Caco-2 (cell line): ENCODE measurements at regions not wholly inside any gene's neighbourhood (a gene's known extent, or its start where the extent isn't known, plus 50 kb on each side); places are given as distances from the start of the nearest gene placed in this dataset.

Source experiments
- BruUV-seq: library from RNA; stranded (reverse); fragments of 400-500 nt; replicated peaks from 2 replicates; lab custom pipeline; 2021; lab: Mats Ljungman, UMichigan
- CTCF ChIA-PET: fragments of 300-600 bp; sonication (Branson Sonifier 250); formaldehyde crosslinking; loops from one replicate; lab custom pipeline; 2022; ENCODE audit warnings: antibody characterized with exemption; lab: Charles Lee
- POLR2A ChIA-PET: fragments of 300-600 bp; sonication (Branson Sonifier 250); formaldehyde crosslinking; loops from one replicate; lab custom pipeline; 2022; ENCODE audit warnings: antibody characterized with exemption; lab: Charles Lee
- DNase-seq, 2 experiments: peaks; one replicate each; pipeline versions ENCODE4 v3.0.0 to v3.0.0-alpha.2; 2020 to 2022
- H3K27me3 ChIP-seq: replicated peaks from 2 replicates; pipeline ENCODE4 v1.6.0; 2011; ENCODE audit warnings: low read length; ENCODE audit not compliant: control insufficient read depth, insufficient read depth
- H3K36me3 ChIP-seq: 2 replicates; pipeline ENCODE4 v1.5.1; 2011; ENCODE audit warnings: low read length; ENCODE audit not compliant: control insufficient read depth, insufficient read depth
- H3K4me1 ChIP-seq: fragments of 250-450 bp; sonication (Bioruptor Pico); 2 replicates; pipeline ENCODE4 v1.5.1; 2020; ENCODE audit warnings: mild to moderate bottlenecking
- H3K4me3 ChIP-seq: 2 replicates; pipeline ENCODE4 v1.5.1; 2011; ENCODE audit warnings: low read depth, mild to moderate bottlenecking, control low read depth, low read length
- H3K9me3 ChIP-seq: fragments of 250-450 bp; sonication (Bioruptor Pico); 2 replicates; pipeline ENCODE4 v1.5.1; 2020; ENCODE audit warnings: mild to moderate bottlenecking, moderate library complexity
- H3K27ac Mint-ChIP-seq: one replicate; pipeline ENCODE4 v1.8.0; 2022; ENCODE audit warnings: mixed read lengths; ENCODE audit not compliant: unreplicated experiment
- H3K27me3 Mint-ChIP-seq: one replicate; pipeline ENCODE4 v1.8.0; 2022; ENCODE audit warnings: mixed read lengths; ENCODE audit not compliant: insufficient read depth, unreplicated experiment
- H3K36me3 Mint-ChIP-seq: one replicate; pipeline ENCODE4 v1.8.0; 2022; ENCODE audit warnings: mild to moderate bottlenecking, mixed read lengths; ENCODE audit not compliant: insufficient read depth, unreplicated experiment
- H3K4me1 Mint-ChIP-seq: one replicate; pipeline ENCODE4 v1.8.0; 2022; ENCODE audit warnings: low read depth, mixed read lengths; ENCODE audit not compliant: unreplicated experiment
- H3K4me3 Mint-ChIP-seq: one replicate; pipeline ENCODE4 v1.8.0; 2022; ENCODE audit warnings: mild to moderate bottlenecking, moderate library complexity, mixed read lengths; ENCODE audit not compliant: unreplicated experiment
- H3K9me3 Mint-ChIP-seq: one replicate; pipeline ENCODE4 v1.8.0; 2022; ENCODE audit warnings: mixed read lengths; ENCODE audit not compliant: unreplicated experiment
- CTCF ChIP-seq, 2 experiments: fragments of 200-600 bp in 1 of 2; IDR thresholded peaks; 1 replicate in 1 of 2; 2 replicates in 1 of 2; pipeline versions ENCODE4 v1.5.1 to v1.8.0; 2011 to 2022; ENCODE audit warnings: antibody characterized with exemption in 1 of 2, control low read depth in 1 of 2, inconsistent platforms in 1 of 2, low read depth in 1 of 2, low read length in 1 of 2, mild to moderate bottlenecking in 1 of 2, moderate library complexity in 1 of 2; ENCODE audit not compliant: insufficient read depth in 1 of 2, severe bottlenecking in 1 of 2, unreplicated experiment in 1 of 2
- intact Hi-C: fragments of 100-400 bp; cut with micrococcal nuclease; formaldehyde crosslinking; loops from one replicate; pipeline ENCODE4 v1.10.0; 2022; ENCODE audit not compliant: unreplicated experiment

GRCh38 chr3:152076148-152076547 lies 192.6 kb upstream of the MBNL1 start:
- H3K4me1 ChIP-seq, result no peaks in the 10 kb centered on the region
- intact Hi-C loops, result loop anchor here (10.0 kb wide), 1 partner anchor 109 kb away; no protein-coding TSS in a partner anchor
- H3K36me3 Mint-ChIP-seq, result no peaks in the 10 kb centered on the region
- no peak overlapping the region for H3K27ac Mint-ChIP-seq
- H3K4me3 Mint-ChIP-seq, result no peak overlapping the region
- ChIA-PET CTCF (no interaction called here), POLR2A (no interaction called here)
- H3K9me3 ChIP-seq, result peaks cover 7% of the 10 kb centered on the region; the same call in 1 of the 2 replicates
- H3K9me3 Mint-ChIP-seq, result peaks cover 14% of the 10 kb centered on the region
- H3K27me3 ChIP-seq, result no peaks in the 10 kb centered on the region
- TF ChIP-seq CTCF (IDR thresholded peaks at IDR 0.05; ENCODE audit: insufficient read depth in 1 of 2, low read depth in 1 of 2, low read length in 1 of 2, severe bottlenecking in 1 of 2, unreplicated experiment in 1 of 2), result no peak
- H3K4me1 Mint-ChIP-seq, result no peaks in the 10 kb centered on the region
- H3K36me3 ChIP-seq, result no peaks in the 10 kb centered on the region
- H3K27me3 Mint-ChIP-seq, result no peaks in the 10 kb centered on the region
- no peak for DNase-seq
- H3K4me3 ChIP-seq, result no peak overlapping the region
- no TSS peak for BruUV-seq

- no peaks in the 10 kb centered on the region for H3K36me3 Mint-ChIP-seq
- no peaks in the 10 kb centered on the region for H3K27me3 Mint-ChIP-seq
- H3K4me1 ChIP-seq, result no peaks in the 10 kb centered on the region
- no TSS peak for BruUV-seq
- POLR2A ChIA-PET, result no interaction called here
- H3K36me3 ChIP-seq, result no peaks in the 10 kb centered on the region
- no peak for TF ChIP-seq CTCF (IDR thresholded peaks at IDR 0.05; ENCODE audit: insufficient read depth in 1 of 2, low read depth in 1 of 2, low read length in 1 of 2, severe bottlenecking in 1 of 2, unreplicated experiment in 1 of 2)
- no peak overlapping the region for H3K4me3 ChIP-seq
- peaks cover 16% of the 10 kb centered on the region for H3K9me3 Mint-ChIP-seq
- no peaks in the 10 kb centered on the region for H3K4me1 Mint-ChIP-seq
- H3K27me3 ChIP-seq, result no peaks in the 10 kb centered on the region
- CTCF ChIA-PET, result no interaction called here
- DNase-seq, result no peak
- intact Hi-C loops, result loop anchor here (10.0 kb wide), 1 partner anchor 105 kb away; no protein-coding TSS in a partner anchor
- H3K27ac Mint-ChIP-seq, result no peak overlapping the region
- H3K9me3 ChIP-seq, result peaks cover 4% of the 10 kb centered on the region; the same call in 1 of the 2 replicates
- no peak overlapping the region for H3K4me3 Mint-ChIP-seq
Observed at GRCh38 chr3:152079980-152080379, 188.7 kb upstream of the MBNL1 start.

- no peak overlapping the region for H3K27ac Mint-ChIP-seq
Observed at GRCh38 chr3:152083135-152083534, 185.6 kb upstream of the MBNL1 start.

More at GRCh38 chr3:152083135-152083534, 185.6 kb upstream of the MBNL1 start:
- Mint-ChIP-seq H3K4me3 (no peak overlapping the region), H3K36me3 (no peaks in the 10 kb centered on the region), H3K9me3 (peaks cover 16% of the 10 kb centered on the region), H3K4me1 (peaks cover 5% of the 10 kb centered on the region), H3K27me3 (no peaks in the 10 kb centered on the region)
- no peaks in the 10 kb centered on the region for H3K27me3 ChIP-seq
- H3K36me3 ChIP-seq, result no peaks in the 10 kb centered on the region
- intact Hi-C loops, result no loop called here
- no peaks in the 10 kb centered on the region for H3K9me3 ChIP-seq
- DNase-seq, result no peak
- no peak for TF ChIP-seq CTCF (IDR thresholded peaks at IDR 0.05; ENCODE audit: insufficient read depth in 1 of 2, low read depth in 1 of 2, low read length in 1 of 2, severe bottlenecking in 1 of 2, unreplicated experiment in 1 of 2)
- no peak overlapping the region for H3K4me3 ChIP-seq
- BruUV-seq, result no TSS peak
- H3K4me1 ChIP-seq, result 0 out of 2 replicates have a peak, but pooled peaks cover 7% of the 10 kb centered on the region
- ChIA-PET POLR2A (no interaction called here), CTCF (no interaction called here)
